ENCODE measurements at regions not wholly inside any gene's neighbourhood (a gene's known extent, or its start where the extent isn't known, plus 50 kb on each side); places are given as distances from the start of the nearest gene placed in this dataset.
"Not testable (repeated sequence)": the region's sequence is repeated elsewhere in the genome, so short reads cannot be mapped to it uniquely, and the experiment has no call there.

- DNase-seq, result not testable (repeated sequence)
Measured at GRCh38 chr15:85196697-85197096, 183.7 kb upstream of the AKAP13 start.

DNA sequence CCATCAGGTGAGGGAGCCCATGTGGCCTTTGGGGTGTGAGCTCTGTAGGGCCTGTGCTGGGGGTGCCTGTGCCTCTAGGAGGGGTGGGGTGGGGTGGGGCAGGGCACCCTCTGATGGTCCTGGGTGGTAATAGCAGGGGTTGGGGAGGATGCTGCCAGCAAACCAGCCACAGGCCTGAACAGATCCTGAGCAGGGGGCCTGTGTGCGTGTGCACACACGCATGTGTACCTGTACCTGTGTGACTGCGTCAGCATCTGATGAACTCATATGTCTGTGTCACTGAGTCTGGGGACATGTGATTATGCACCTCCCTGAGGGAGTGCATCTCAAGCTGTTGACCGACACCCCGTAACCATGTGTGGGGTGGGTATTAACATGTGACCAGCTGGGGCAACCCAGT, 182.8 kb upstream of the AKAP13 start:
- DNase-seq, result not testable (repeated sequence)

DNA sequence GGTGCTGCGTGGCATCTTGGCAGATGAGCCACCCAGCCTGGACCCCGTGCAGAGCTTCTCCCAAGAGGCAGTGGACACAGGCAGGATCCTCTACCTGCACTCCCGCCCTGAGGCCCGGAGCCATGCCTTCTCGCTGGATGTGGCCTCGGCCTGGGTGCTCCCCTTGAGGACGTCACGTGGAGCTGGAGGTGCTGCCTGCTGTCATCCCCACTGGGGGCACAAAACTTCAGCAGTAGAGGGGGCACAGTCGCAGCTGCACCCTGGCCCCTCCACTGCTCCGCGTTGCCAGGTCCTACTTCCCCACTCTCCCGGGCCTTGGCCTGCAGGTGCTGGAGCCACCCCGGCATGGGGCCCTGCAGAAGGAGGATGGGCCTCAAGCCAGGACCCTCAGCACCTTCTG, 182.0 kb upstream of the AKAP13 start:
- not testable (repeated sequence) for DNase-seq

- not testable (repeated sequence) for DNase-seq
Measured at GRCh38 chr15:85200215-85200614, 180.2 kb upstream of the AKAP13 start.

- DNase-seq, result not testable (repeated sequence)
Measured at GRCh38 chr15:85201118-85201793, 179.1 kb upstream of the AKAP13 start.

DNA sequence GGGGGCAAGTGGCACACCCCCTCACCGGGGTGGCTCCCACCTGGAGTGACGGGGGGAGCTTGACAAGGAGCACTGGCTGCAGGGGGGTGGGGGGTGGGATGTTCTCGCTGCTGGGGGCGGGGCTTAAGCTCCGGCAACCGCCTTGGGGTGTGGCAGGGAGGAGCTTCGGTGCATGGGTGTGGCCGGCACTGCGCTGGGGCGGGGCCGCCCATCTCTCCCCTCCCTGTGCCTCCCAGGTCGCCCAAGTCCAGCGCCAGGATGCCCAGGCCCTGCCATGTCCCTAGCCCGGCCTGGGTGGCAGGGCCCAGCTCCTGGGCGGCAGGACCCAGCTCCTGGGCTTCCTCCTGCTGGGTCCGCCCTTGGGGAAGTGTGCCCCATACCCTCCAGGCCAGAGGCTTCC, 175.9 kb upstream of the AKAP13 start:
- DNase-seq, result not testable (repeated sequence)

DNA sequence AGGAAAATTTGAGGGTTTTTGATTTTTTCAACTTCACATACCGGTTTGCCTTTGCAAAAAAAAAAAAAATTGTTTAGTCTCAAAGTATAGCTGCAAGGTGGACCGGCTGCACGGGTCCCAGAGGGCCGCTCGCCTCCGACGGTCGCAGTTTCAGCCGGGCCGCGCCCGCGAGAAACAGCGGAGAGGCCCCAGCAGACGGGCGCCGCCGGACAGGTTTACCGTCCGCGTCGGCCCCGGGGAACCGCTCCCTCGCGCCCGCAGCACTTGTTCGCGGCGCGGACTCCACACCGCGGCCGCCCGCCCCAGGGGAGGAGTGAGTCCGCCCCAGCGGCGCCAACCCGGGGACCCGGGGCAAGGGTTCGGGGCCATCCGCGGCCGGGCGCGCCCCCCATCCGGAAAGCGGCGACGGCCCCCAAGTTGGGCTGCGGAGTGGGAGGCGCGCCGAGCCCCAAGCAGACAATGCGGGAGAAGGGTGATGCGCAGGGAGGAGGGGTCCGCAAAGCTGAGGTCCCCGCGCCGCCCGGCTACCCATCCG, 146.5 kb upstream of the AKAP13 start:
- DNase-seq, result not testable (repeated sequence)

DNA sequence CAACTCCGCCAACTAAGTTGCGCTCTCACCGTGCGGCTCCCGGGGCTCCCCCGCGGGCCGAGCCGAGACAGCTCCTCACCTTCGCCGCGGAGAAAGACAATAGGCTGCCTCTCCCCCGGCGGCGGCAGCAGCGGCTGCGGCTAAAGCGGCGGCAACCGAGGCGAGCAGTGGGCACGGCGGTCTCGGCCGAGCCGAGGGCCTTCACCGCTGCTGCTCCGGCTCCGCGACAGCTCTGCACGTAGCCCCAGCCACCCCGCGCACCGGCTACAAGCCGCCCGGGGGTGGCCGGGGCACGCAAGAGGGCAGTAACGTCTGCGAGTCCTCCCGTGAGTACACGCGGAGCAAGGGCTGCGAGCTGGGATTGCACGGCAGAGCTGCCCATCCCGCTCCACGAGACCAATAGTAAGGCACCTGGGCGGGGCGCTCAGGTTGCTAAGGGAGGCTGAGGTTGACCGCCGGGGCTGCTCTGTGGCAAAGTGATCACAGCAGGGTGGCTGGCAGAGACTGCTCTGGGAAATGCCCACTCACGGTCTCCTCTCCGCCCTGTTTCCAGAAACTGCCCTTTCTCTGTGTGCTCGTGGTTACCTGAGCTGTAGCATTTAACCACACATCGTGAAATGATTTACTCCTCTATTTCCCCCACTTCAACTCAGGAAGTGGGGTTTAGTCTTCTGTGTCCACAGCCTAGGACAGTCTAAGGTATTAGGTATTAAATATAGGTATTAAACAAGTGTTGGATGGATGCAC, 145.8 kb upstream of the AKAP13 start:
- DNase-seq, result not testable (repeated sequence)

- not testable (repeated sequence) for DNase-seq
Measured at GRCh38 chr15:85244056-85244455, 136.3 kb upstream of the AKAP13 start.

DNA sequence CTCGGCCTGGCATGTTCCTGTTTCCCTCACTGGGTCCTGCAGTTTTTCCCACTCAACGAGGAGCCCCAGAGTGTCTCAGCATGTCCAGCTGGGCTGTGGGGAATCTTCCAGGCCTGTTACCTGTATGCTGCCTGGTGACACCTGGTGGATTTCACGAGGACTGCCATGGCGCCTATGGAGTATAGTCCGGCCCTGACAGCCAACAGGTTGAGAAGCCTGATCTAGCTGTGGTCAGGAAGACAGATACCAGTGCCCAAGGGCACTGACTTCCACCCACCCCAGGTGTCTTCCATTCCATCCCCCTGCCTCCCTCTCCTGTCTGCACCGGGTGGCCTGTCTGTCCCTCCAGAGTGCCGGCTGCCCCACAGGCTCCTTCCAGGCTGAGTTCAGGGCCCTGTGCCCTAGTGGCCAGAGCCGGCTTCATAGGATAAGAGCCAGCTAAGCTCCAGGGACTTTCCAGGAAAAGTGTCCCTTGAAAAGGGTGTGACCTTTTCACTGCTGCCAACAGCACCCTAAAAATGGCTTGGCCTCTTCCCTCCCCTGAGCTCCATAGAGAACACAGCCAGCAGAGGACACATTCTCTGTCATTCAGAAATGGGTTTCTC, 129.4 kb upstream of the AKAP13 start:
- not testable (repeated sequence) for DNase-seq

DNA sequence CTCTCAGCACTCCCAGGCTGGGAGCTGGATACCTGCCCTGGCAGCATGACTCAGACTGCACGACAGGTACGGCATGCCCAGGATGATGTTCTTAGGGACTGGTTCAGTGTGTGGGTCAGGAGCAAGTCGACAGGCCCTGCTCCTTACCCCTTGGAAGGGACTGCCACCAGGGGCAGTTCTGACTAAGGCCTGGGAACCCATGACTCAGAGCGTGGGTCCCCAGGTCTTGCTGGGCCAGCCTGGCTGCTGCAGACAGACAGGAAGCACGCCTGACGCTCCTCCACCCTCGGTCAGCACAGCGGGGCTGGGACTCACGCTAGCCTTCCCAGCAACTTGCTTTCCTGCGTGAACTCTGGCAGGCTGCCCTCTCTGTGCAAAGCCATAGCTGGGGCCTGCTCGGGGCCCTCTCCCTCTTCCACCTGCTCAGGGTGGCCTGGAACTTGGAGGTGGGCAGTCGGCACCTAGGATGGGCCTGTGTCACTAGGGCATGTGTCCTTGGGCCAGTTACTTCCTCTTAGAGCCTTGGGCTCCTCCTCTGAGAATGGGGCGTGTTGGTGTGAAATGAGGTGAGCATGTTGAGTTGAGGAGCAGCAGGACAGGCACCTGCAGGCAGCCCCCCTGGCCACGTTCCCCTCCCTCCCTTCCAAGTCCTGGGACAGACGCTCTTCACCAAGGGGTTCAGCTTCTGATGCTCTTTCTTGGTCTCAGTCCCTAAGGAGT, 127.0 kb upstream of the AKAP13 start:
- not testable (repeated sequence) for DNase-seq

- not testable (repeated sequence) for DNase-seq
Measured at GRCh38 chr15:85254961-85255360, 125.4 kb upstream of the AKAP13 start.

DNA sequence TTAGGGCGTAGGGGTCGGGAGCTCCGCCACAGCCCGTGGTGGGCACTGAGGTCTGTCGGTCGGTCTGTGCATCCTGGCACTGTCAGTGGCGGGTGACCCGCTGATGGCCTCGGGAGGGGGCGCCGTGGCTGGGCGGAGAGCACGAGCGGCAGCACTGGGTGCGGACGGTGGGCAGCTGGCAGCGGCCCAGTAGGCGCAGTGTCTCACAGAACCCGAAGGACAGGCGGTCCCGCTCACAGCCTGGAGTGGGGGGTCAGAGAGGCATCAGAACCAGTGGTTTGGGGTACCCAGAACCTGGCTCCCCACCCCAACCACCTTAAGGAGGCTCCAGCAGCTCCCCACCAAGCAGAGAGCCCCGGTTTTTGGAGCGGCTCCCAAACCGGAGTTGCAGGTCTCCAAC, 124.9 kb upstream of the AKAP13 start:
- DNase-seq, result not testable (repeated sequence)

DNA sequence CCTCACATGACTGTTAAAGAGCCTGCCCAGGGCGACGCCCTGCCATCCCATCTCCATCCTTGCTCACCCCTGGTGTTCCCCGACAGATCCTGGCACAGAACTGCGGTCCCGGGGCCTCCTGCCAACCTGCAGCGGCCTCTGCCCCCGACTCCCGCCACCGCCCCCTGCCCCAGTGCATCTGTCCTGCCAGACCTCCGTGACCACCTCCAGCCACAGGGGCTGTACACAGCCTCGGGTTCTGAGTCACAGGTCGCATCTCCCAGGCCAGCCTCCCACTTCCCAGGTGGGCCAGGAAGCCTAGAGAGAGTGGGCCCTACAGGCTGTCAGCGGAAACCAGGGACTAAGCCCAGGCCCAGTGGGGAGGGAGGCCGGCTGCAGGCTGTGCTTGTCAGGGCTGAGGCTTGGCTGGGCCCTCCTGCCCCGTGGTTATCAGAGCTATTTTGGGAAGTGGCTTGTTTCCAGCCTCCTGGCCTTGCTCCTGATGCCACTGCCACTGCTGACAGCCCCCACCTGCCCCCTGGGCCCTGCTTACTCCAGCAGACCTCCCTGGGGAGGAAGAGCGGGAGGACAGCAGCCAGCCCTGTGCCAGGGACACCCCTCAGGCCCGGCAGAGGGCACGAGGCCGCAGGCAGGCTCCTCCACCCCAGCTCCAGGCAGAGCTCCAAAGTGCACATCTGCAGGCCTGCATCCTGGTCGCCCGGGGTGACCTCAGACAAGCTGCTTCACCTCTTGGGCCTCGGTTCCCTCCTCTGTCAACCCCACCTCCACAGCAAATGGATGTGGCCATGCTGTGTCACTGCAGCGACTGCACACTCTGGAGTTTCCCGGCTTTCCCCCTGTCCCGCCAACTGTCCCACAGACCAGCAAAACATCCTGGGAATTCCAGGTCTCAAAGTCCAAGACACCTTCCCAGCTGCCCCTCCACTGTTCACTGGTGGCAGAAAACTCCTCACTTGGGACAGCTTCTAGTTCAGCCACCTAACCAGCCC, 124.1 kb upstream of the AKAP13 start:
- not testable (repeated sequence) for DNase-seq

DNA sequence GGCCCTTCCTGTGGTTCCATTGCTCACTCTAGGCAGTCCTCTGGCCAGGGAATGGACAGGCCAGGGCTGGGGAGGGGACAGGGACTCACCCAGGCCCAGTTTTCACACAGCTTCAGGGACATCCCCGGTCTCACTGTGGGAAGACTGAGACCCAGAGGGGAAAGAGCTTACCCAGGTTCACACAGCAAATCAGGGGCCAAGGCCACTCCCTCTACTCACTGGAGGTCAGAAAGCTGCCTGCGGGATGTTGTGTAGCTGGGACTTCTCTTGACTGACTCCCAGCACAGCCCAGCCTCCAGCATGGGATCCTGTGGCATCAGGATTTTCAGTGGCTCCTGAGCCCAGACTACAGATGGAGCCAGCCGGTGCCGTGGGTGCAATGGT, 122.3 kb upstream of the AKAP13 start:
- not testable (repeated sequence) for DNase-seq

- not testable (repeated sequence) for DNase-seq
Measured at GRCh38 chr15:85258559-85259209, 121.7 kb upstream of the AKAP13 start.

DNA sequence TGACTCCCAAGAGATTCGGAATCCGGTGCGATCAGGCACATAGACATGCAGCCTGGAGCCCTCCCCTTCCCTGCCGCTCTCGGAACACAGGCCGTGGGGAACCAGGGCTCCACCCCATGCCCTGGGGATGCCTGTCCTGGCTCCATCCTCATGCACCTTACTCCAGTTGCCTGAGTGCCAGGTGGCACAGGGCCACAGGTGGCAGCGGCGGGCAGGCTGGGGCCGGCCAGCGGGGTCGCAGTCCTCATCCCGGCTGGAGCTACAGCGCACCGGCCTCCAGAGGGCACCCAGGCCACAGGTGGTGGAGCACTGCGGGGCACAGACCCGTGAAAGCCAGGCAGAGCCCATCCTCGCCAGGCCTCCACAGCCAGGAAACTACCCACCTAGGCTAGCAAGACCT, 119.9 kb upstream of the AKAP13 start:
- DNase-seq, result not testable (repeated sequence)

DNA sequence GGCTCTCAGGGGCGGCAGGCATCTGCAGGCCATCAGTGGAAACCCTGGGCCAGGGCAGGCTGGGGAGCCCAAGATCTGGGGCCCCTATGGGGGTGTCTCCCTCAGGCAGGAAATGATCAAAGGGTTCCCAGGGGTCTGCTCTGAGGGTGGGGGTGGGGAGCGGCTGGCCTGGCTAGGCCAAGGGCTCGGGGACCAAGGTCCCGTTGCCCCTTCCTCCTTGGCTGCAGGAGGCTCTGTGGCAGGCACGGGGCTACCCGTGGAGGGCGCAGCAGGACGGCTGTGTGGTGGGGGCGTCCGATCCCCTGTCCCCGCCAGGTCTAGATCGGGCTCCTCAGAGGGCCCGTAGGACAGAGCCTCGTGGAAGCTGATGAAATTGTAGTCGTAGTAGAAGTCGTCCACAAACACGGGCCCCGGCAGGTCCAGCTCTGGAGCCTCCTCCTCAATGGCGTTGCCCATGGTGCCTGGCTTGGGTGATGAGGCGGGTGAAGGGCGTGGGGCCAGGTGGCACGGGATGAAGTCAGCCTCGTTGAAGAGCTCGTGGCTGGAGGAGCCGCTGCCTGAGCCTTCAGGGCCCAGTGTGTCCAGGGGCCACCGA, 117.8 kb upstream of the AKAP13 start:
- DNase-seq, result not testable (repeated sequence)

DNA sequence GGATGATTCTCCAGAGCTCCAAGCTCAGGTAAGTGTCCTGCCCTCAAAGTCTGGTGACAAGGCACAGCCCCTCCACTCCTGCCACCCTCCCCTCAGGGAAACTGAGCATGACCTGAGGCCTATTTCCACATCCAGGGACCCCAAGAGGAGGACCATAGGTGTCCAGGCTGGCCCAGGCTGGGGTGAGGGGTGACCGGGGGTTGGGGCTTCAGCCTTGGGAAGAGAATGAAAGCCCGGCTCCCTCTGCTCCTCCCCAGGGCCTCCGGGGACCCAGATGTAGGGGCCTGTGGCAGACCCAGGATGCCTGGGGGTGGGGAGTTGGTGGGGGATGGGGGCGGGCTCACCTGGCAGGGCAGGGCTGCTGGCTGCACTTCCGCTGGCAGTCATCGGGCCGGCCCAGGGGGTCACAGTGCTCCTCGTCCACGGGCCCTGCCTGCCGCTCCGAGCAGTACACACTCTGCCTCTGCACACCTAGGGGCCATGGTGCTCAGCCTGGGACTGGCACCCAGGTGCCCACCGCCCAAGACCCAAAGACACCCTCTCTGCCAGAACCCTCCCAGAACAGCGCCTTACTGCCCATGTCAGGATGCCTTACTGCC, 116.5 kb upstream of the AKAP13 start:
- DNase-seq, result not testable (repeated sequence)

DNA sequence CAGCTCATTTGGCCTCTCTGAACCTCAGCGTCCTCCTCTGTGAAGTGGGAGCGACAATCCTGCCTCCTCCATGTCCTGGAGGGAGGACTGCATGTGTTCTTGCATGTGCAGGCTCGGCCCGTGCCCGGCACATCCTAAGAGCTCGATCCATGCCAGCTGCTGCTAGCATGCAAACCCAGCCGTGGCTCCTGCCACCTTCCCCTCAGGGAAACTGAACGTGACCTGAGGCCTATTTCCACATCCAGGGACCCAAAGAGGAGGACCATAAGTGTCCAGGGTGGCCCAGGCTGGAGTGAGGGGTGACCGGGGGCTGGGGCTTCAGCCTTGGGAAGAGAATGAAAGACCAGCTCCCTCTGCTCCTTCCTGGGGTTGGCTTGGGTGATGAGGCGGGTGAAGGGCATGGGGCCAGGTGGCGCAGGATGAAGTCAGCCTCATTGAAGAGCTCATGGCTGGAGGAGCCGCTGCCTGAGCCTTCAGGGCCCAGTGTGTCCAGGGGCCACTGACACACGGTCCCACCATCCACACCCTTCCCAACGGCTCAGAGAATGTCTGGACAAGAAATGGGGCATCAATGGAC, 115.7 kb upstream of the AKAP13 start:
- not testable (repeated sequence) for DNase-seq

Measured in CD4-positive, alpha-beta T cell treated with Interleukin-17A for 4 hours (primary cell).